CD4-positive, alpha-beta T cell (primary cell): ENCODE measurements at regions not wholly inside any gene's neighbourhood (a gene's known extent, or its start where the extent isn't known, plus 50 kb on each side); places are given as distances from the start of the nearest gene placed in this dataset.

Source experiments
- ATAC-seq: fragments of 200-7000 bp; cut with Tn5 transposase; one replicate; pipeline ENCODE4 v1.10.0; 2022; ENCODE audit warnings: mild to moderate bottlenecking; ENCODE audit not compliant: poor library complexity
- CTCF ChIA-PET: fragments of 350-600 bp; sonication (Branson Sonifier 250); formaldehyde crosslinking; loops from one replicate; lab custom pipeline; 2021; ENCODE audit warnings: antibody characterized with exemption, inconsistent platforms; lab: Charles Lee
- POLR2A ChIA-PET: fragments of 350-600 bp; sonication (Branson Sonifier 250); formaldehyde crosslinking; loops from one replicate; lab custom pipeline; 2021; ENCODE audit warnings: antibody characterized with exemption, inconsistent platforms; lab: Charles Lee
- DNase-seq, 14 experiments: peaks; one replicate each; pipeline ENCODE4 v3.0.0-alpha.2; 2013 to 2020; ENCODE audit warnings: mixed read lengths in 2 of 14
- H3K27ac ChIP-seq, 2 donors: one replicate each; pipeline versions ENCODE4 v1.5.1 to v1.7.0; 2013; ENCODE audit warnings: low read length in 2 of 2, low read depth in 1 of 2, mild to moderate bottlenecking in 1 of 2
- H3K27me3 ChIP-seq, 2 experiments: 1 replicate in 1 of 2; 2 replicates in 1 of 2; pipeline versions ENCODE4 v1.6.1 to v1.7.0; 2013; ENCODE audit warnings: low read length in 2 of 2, control low read depth in 1 of 2, mild to moderate bottlenecking in 1 of 2, moderate library complexity in 1 of 2; ENCODE audit not compliant: insufficient read depth in 2 of 2, control insufficient read depth in 1 of 2
- H3K36me3 ChIP-seq: one replicate; pipeline ENCODE4 v1.6.1; 2013; ENCODE audit warnings: low read length, control low read depth; ENCODE audit not compliant: insufficient read depth
- H3K4me1 ChIP-seq: one replicate; pipeline ENCODE4 v1.6.1; 2013; ENCODE audit warnings: low read length, control low read depth; ENCODE audit not compliant: insufficient read depth
- H3K4me3 ChIP-seq: one replicate; pipeline ENCODE4 v1.5.1; 2013; ENCODE audit warnings: mild to moderate bottlenecking, low read length, moderate library complexity
- H3K9me3 ChIP-seq, 2 experiments: 1 replicate in 1 of 2; 2 replicates in 1 of 2; pipeline versions ENCODE4 v1.6.1 to v1.7.0; 2013; ENCODE audit warnings: low read length in 2 of 2, mild to moderate bottlenecking in 2 of 2, control low read depth in 1 of 2, moderate library complexity in 1 of 2; ENCODE audit not compliant: control insufficient read depth in 1 of 2, insufficient read depth in 1 of 2
- H3K27ac Mint-ChIP-seq: one replicate; pipeline ENCODE4 v1.8.0; 2020; ENCODE audit warnings: mixed read lengths
- H3K27me3 Mint-ChIP-seq: one replicate; pipeline ENCODE4 v1.8.0; 2021; ENCODE audit warnings: mixed read lengths
- H3K36me3 Mint-ChIP-seq: one replicate; pipeline ENCODE4 v1.8.0; 2021; ENCODE audit warnings: low read depth, mixed read lengths
- H3K4me1 Mint-ChIP-seq: one replicate; pipeline ENCODE4 v1.8.0; 2021; ENCODE audit warnings: low read depth, mixed read lengths
- H3K4me3 Mint-ChIP-seq: one replicate; pipeline ENCODE4 v1.8.0; 2020; ENCODE audit warnings: mild to moderate bottlenecking, mixed read lengths
- H3K9me3 Mint-ChIP-seq: one replicate; pipeline ENCODE4 v1.8.0; 2020; ENCODE audit warnings: mixed read lengths
- intact Hi-C, 2 experiments: fragments of 100-400 bp; cut with DNase I in 1 of 2; cut with micrococcal nuclease in 1 of 2; formaldehyde crosslinking; loops; one replicate each; pipeline versions ENCODE4 v1.15.1 to v1.9.0; 2023 to 2025; cut with DNase I, micrococcal nuclease
- TF ChIP-seq, protein P1 (sequence below): fragments of 200-600 bp; IDR thresholded peaks from one replicate; pipeline ENCODE4 v1.8.0; 2022; ENCODE audit warnings: antibody characterized with exemption, mild to moderate bottlenecking

DNA sequence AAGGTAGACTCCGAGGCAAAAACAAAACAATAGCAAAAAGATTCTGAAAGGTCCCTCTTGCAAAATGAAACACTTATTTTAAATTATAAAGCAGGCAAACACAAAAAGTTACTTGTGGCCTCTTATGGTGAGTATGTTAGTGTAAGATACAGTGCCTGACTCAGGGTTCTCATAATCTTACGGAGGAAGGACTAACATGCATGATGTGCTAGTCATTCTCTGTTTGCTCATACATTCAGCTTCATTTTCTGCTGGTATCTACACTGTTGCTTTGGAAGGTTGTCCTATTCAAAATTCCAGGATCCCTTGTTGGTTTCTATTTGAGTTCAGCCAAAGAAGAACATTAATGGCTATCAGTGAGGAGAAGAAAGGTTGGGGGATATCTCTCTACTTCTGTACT lies 249.1 kb upstream of the FAM47A start:
- Histone ChIP-seq H3K4me3 (no peak overlapping the region), H3K9me3 (no peaks in the 10 kb centered on the region), H3K27me3 (no peaks in the 10 kb centered on the region), H3K4me1 (no peaks in the 10 kb centered on the region), H3K36me3 (no peaks in the 10 kb centered on the region), H3K27ac (no peak overlapping the region)
- intact Hi-C loops = no loop called here
- Mint-ChIP-seq H3K4me1 (no peaks in the 10 kb centered on the region), H3K4me3 (no peak overlapping the region), H3K27ac (no peak overlapping the region), H3K36me3 (no peaks in the 10 kb centered on the region), H3K27me3 (no peaks in the 10 kb centered on the region), H3K9me3 (no peaks in the 10 kb centered on the region)
- TF ChIP-seq, protein P1, sequence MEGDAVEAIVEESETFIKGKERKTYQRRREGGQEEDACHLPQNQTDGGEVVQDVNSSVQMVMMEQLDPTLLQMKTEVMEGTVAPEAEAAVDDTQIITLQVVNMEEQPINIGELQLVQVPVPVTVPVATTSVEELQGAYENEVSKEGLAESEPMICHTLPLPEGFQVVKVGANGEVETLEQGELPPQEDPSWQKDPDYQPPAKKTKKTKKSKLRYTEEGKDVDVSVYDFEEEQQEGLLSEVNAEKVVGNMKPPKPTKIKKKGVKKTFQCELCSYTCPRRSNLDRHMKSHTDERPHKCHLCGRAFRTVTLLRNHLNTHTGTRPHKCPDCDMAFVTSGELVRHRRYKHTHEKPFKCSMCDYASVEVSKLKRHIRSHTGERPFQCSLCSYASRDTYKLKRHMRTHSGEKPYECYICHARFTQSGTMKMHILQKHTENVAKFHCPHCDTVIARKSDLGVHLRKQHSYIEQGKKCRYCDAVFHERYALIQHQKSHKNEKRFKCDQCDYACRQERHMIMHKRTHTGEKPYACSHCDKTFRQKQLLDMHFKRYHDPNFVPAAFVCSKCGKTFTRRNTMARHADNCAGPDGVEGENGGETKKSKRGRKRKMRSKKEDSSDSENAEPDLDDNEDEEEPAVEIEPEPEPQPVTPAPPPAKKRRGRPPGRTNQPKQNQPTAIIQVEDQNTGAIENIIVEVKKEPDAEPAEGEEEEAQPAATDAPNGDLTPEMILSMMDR = no peak
- ATAC-seq = no peak
- DNase-seq = no peak
- CTCF ChIA-PET = no interaction called here
- POLR2A ChIA-PET = no interaction called here

DNA sequence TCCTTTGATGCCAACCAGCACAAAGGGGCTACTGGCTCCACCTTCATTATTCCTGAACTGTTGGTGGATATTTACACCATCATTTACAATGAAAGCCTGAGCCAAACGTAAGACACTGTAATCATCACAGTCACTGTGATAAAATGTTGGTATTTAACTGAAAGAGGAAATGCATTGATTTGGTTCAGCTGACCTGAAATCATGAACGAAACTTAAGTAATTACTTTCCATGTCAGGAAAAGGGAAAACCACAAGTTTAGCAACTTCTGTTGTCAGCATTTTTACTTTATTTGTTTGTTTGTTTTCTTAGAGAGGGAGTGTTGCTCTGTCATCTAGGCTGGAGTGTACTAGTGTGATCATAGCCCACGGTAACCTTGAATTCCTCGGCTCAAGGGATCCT lies 247.8 kb upstream of the FAM47A start:
- ChIA-PET POLR2A (no interaction called here), CTCF (no interaction called here)
- TF ChIP-seq, protein P1 = no peak
- no peaks in the 10 kb centered on the region for H3K4me1 Mint-ChIP-seq
- ATAC-seq (no peak), DNase-seq (no peak)
- H3K27me3 Mint-ChIP-seq = no peaks in the 10 kb centered on the region
- H3K9me3 Mint-ChIP-seq = no peaks in the 10 kb centered on the region
- no peaks in the 10 kb centered on the region for H3K27me3 ChIP-seq
- intact Hi-C loops = no loop called here
- H3K36me3 ChIP-seq = no peaks in the 10 kb centered on the region
- no peaks in the 10 kb centered on the region for H3K4me1 ChIP-seq
- H3K36me3 Mint-ChIP-seq = no peaks in the 10 kb centered on the region
- no peak overlapping the region for H3K4me3 Mint-ChIP-seq
- H3K27ac ChIP-seq = no peak overlapping the region
- no peaks in the 10 kb centered on the region for H3K9me3 ChIP-seq
- no peak overlapping the region for H3K27ac Mint-ChIP-seq
- H3K4me3 ChIP-seq = no peak overlapping the region

DNA sequence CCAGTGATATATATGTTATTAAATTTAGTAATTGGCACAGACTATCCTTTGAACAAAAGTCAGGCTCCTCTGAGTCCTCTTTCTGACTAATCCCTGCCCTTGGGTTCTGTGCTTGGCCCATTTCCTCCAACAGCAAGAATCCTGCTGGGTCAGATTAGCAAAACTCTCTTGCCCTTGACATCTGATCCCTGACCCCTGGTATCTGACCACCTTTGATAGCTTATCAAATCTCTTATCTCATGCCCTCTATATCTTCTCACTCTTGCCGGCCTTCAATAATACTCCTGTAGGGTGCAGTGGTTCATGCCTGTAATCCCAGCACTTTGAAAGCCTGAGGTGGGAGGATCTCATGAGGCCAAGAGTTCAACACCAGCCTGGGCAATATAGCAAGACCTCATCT lies 245.5 kb upstream of the FAM47A start:
- H3K36me3 Mint-ChIP-seq = no peaks in the 10 kb centered on the region
- intact Hi-C loops = no loop called here
- TF ChIP-seq, protein P1 = no peak
- H3K27ac Mint-ChIP-seq = no peak overlapping the region
- no peaks in the 10 kb centered on the region for H3K27me3 Mint-ChIP-seq
- Histone ChIP-seq H3K36me3 (no peaks in the 10 kb centered on the region), H3K27ac (no peak overlapping the region), H3K4me1 (no peaks in the 10 kb centered on the region), H3K4me3 (no peak overlapping the region), H3K9me3 (no peaks in the 10 kb centered on the region), H3K27me3 (no peaks in the 10 kb centered on the region)
- ChIA-PET CTCF (no interaction called here), POLR2A (no interaction called here)
- H3K4me1 Mint-ChIP-seq = no peaks in the 10 kb centered on the region
- H3K4me3 Mint-ChIP-seq = no peak overlapping the region
- no peaks in the 10 kb centered on the region for H3K9me3 Mint-ChIP-seq
- DNase-seq = no peak
- ATAC-seq = no peak
